ENCODE measurements at regions not wholly inside any gene's neighbourhood (a gene's known extent, or its start where the extent isn't known, plus 50 kb on each side); places are given as distances from the start of the nearest gene placed in this dataset.

DNA sequence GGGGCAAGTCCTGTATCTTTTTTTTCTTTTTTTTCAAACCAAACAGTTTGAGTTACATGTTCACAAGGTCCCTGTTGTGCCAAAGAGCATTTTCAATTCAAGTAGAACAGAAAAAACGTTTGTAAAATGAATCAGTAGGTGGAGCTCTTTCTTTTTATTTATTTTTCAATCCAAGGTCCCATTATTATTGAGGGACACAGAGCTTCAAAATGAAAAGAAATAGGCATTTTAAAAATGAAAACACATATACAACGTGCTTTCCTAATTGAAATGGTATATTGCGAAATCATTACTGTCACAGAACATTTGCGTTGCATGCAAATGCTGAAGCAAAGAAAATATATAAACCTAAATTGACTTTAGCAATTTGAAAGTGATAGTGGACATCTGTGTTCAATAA, 711.0 kb downstream of the MECOM start (continued):
- TF ChIP-seq, protein P1, sequence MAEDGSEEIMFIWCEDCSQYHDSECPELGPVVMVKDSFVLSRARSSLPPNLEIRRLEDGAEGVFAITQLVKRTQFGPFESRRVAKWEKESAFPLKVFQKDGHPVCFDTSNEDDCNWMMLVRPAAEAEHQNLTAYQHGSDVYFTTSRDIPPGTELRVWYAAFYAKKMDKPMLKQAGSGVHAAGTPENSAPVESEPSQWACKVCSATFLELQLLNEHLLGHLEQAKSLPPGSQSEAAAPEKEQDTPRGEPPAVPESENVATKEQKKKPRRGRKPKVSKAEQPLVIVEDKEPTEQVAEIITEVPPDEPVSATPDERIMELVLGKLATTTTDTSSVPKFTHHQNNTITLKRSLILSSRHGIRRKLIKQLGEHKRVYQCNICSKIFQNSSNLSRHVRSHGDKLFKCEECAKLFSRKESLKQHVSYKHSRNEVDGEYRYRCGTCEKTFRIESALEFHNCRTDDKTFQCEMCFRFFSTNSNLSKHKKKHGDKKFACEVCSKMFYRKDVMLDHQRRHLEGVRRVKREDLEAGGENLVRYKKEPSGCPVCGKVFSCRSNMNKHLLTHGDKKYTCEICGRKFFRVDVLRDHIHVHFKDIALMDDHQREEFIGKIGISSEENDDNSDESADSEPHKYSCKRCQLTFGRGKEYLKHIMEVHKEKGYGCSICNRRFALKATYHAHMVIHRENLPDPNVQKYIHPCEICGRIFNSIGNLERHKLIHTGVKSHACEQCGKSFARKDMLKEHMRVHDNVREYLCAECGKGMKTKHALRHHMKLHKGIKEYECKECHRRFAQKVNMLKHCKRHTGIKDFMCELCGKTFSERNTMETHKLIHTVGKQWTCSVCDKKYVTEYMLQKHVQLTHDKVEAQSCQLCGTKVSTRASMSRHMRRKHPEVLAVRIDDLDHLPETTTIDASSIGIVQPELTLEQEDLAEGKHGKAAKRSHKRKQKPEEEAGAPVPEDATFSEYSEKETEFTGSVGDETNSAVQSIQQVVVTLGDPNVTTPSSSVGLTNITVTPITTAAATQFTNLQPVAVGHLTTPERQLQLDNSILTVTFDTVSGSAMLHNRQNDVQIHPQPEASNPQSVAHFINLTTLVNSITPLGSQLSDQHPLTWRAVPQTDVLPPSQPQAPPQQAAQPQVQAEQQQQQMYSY (CRISPR knock-in tag; IDR thresholded peaks at IDR 0.05): no peak
- no peak for TF ChIP-seq PRRX2 (CRISPR knock-in tag; IDR thresholded peaks at IDR 0.05)
- no peak for TF ChIP-seq TP53 (CRISPR knock-in tag; IDR thresholded peaks at IDR 0.05)
- TF ChIP-seq CDX4 (CRISPR knock-in tag; IDR thresholded peaks at IDR 0.05; ENCODE audit: borderline replicate concordance): no peak
- no peak for TF ChIP-seq ZMAT4 (CRISPR knock-in tag; IDR thresholded peaks at IDR 0.05)
- no peak for TF ChIP-seq ZNF671 (CRISPR knock-in tag; IDR thresholded peaks at IDR 0.05)

DNA sequence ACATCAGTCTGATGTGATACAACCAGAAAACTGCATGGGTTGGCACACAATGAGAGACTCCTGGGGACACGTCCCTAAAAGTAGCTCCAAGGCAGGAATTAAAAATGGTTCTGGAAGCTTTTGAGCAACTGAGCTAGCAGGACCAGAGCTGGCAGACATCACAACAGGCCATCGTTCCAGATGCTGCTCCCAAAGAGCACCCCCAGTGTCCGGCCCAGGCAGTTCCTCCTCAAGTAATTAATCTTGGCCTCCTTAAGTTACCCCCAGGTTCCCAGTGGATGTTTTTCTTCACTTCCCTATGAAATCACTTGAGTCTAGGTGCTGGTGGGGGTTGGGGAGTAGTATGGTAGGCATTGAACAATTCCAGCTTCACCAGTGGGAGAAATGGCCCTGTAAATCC, 711.6 kb downstream of the MECOM start:
- no peak for DNase-seq (ENCODE audit: low spot score)
- ChIA-PET POLR2A (interaction anchor here (0.9 kb wide), 1 partner anchor 175 kb away, joined by 3 read pairs; no protein-coding TSS in a partner anchor), CTCF (interaction anchor here (0.9 to 1.5 kb wide), 4 partner anchors 10 to 792 kb away, joined by 3 to 5 read pairs (median 3); no protein-coding TSS in a partner anchor)
- Mint-ChIP-seq H3K36me3 (peaks cover 11% of the 10 kb centered on the region), H3K27me3 (ENCODE audit: low read depth) (no peaks in the 10 kb centered on the region), H3K4me3 (no peak overlapping the region), H3K4me1 (peaks cover 14% of the 10 kb centered on the region), H3K27ac (no peak overlapping the region), H3K9me3 (peaks cover 14% of the 10 kb centered on the region)
- ATAC-seq: peak; percentile 48; the same call in 1 of the 2 replicates
- TF ChIP-seq MYBL2 (CRISPR knock-in tag; IDR thresholded peaks at IDR 0.05) (no peak), TCF7 (CRISPR knock-in tag; IDR thresholded peaks at IDR 0.05; ENCODE audit: low read depth) (no peak)

GRCh38 chr3:168951368-168951767, 712.1 kb downstream of the MECOM start:
- Mint-ChIP-seq H3K27ac (no peak overlapping the region), H3K9me3 (peaks cover 14% of the 10 kb centered on the region), H3K4me3 (no peak overlapping the region), H3K36me3 (peaks cover 11% of the 10 kb centered on the region), H3K27me3 (ENCODE audit: low read depth) (no peaks in the 10 kb centered on the region), H3K4me1 (peaks cover 14% of the 10 kb centered on the region)
- ChIA-PET POLR2A (no interaction called here), CTCF (no interaction called here)
- no peak for DNase-seq (ENCODE audit: low spot score)
- ATAC-seq: no peak
- TF ChIP-seq ZNF423 (CRISPR knock-in tag; IDR thresholded peaks at IDR 0.05) (no peak), NFYB (CRISPR knock-in tag; conservative IDR thresholded peaks at IDR 0.05; ENCODE audit: low read depth) (no peak), GTF2I (CRISPR knock-in tag; conservative IDR thresholded peaks at IDR 0.05) (no peak), TCF7 (CRISPR knock-in tag; IDR thresholded peaks at IDR 0.05; ENCODE audit: low read depth) (no peak), ZBTB21 (CRISPR knock-in tag; IDR thresholded peaks at IDR 0.05; ENCODE audit: borderline replicate concordance) (no peak), TEAD4 (CRISPR knock-in tag; IDR thresholded peaks at IDR 0.05) (no peak)

DNA sequence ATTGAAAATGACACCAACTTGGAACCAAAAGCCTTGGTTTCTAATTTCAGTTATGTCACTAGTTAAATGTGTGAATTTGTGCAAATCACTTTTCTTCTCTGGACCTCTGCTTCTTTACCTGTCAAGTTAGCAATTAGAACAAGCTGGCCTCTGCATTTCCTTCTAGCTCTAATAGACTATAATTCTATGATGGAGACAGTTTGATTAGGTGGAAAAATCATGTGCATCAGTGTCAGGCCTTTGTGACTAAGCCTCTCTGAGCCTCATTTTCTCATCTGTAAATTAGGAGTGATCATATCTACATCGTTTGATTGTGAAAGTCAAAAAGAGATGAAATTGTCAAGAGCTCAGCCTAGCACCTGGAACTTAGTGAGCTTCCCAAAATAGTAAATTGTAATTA, 712.9 kb downstream of the MECOM start:
- TF ChIP-seq CDX4 (CRISPR knock-in tag; IDR thresholded peaks at IDR 0.05; ENCODE audit: borderline replicate concordance) (no peak), ZNF138 (CRISPR knock-in tag; conservative IDR thresholded peaks at IDR 0.05) (no peak)
- H3K36me3 Mint-ChIP-seq: peaks cover 11% of the 10 kb centered on the region
- peaks cover 14% of the 10 kb centered on the region for H3K4me1 Mint-ChIP-seq
- ChIA-PET CTCF (interaction anchor here (1.0 kb wide), 1 partner anchor 199 kb away, joined by 3 read pairs; no protein-coding TSS in a partner anchor), POLR2A (no interaction called here)
- ATAC-seq (no peak), DNase-seq (ENCODE audit: low spot score) (no peak)
- H3K4me3 Mint-ChIP-seq: no peak overlapping the region
- H3K27me3 Mint-ChIP-seq (ENCODE audit: low read depth): no peaks in the 10 kb centered on the region
- H3K9me3 Mint-ChIP-seq: peaks cover 14% of the 10 kb centered on the region
- H3K27ac Mint-ChIP-seq: no peak overlapping the region
